GM19324 (cell line): ENCODE measurements at regions not wholly inside any gene's neighbourhood (a gene's known extent, or its start where the extent isn't known, plus 50 kb on each side); places are given as distances from the start of the nearest gene placed in this dataset.

Source experiments
- ATAC-seq: cut with Tn5 transposase; IDR thresholded peaks from one replicate; pipeline ENCODE4 v1.9.1; 2021; ENCODE audit warnings: mild to moderate bottlenecking, moderate library complexity; ENCODE audit not compliant: unreplicated experiment, low FRiP score

GRCh38 chr12:66066137-66066928 lies 64.2 kb downstream of the LLPH start:
- ATAC-seq, result peak; percentile 88

- no peak for ATAC-seq
These were observed 64.9 kb downstream of the LLPH start for GRCh38 chr12:66065641-66066136.

GRCh38 chr12:66065150-66065549 lies 65.4 kb downstream of the LLPH start:
- ATAC-seq, result no peak

GRCh38 chr12:66063916-66064315 lies 66.6 kb downstream of the LLPH start:
- no peak for ATAC-seq

DNA sequence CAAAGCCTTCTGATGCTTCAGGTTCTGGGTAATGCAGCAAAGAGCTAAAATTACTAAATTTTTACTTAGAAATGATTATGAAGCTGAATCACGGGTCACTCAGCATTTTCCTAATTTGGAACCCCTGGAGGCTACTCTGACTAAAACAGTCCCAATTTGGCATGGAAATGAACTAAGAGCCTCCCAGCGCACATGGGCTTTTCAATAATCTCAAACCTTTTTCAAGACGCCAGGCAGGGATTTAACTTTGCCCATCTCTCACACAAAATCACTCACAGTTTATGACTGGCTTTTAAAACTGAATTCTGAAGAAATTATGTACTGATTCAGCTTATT lies 68.3 kb downstream of the LLPH start:
- ATAC-seq, result no peak

DNA sequence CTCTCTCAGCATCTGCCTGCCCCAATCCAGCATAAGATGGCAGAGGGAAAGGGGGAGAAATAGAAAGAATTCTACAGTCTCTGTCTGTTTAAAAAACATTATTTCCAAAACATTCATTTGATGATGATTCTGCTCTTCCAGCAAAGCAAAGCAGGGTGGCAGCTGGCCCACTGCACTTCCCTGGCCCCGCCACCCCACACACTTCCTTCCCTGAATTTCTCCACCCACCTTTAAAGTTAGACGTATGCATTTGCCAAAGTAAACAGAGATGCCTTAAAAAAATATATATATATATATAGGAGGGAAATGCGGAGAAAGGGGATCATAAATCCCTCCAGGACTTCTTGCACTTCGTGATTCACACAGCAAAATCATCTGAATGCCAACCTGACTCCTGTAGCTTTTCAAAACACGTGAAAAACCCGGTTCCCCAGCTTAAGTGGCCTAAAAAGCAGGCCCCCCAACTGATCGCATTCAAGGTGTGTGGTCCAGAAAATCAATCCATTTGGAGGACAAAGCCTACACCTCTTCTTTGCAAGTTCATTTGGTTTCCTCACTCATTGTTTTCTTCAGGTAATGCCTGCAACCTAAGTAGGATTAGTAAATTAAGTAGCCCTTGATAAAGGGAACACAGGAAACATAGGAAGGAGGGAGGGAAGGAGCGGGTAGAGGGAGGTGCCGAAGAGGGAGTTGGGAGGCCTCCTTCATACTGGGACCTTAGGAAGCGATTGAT lies 68.8 kb downstream of the LLPH start:
- no peak for ATAC-seq

- no peak for ATAC-seq
These were observed 69.5 kb downstream of the LLPH start for GRCh38 chr12:66061076-66061475.

- ATAC-seq, result no peak
These were observed 70.2 kb downstream of the LLPH start for GRCh38 chr12:66060163-66060907.

- no peak for ATAC-seq
These were observed 70.9 kb downstream of the LLPH start for GRCh38 chr12:66059666-66060065.

DNA sequence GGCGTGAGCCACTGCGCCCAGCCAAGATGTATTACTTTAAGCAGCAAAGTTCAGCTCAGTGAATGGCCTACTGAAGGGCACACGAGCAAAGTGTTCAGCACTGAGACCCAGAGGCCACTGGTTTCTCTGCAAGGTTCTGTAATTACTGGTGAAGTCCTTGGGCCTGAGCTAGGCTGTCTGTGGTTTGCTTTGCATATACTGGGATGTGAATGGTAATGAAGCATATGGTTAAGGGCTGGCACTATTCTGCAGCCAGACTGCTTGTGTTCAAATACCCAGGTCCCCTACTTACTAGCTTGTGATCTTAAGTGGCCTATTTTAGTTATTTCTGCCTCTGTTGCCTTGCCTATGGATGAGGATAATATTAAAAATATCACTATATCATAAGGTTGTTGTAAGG lies 72.0 kb downstream of the LLPH start:
- no peak for ATAC-seq

DNA sequence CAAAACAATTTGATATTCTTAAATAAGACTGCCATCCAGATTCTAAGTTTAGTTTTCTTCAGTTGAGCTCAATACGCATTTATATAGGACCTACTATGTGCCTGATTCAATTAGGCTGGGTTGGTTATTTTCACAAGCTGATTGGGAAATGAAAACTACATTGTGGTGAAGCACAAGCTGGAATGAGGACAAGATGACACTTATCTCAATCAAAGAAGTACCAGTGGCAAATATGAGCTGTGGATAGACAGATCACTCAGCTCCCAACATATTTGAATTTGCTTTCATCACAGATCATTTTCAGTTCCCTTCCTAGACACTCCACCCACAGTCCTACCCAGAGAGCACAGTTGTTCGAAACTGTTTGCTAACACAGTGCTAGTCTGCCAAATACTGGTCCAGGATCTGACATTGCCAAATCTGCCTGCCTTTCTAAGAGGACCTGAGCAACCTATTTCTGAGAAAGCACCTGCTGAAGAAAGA lies 74.7 kb downstream of the LLPH start:
- ATAC-seq, result peak; percentile 88

GRCh38 chr12:66052988-66053615 lies 77.4 kb downstream of the LLPH start:
- no peak for ATAC-seq

GRCh38 chr12:66051361-66051760 lies 79.2 kb downstream of the LLPH start:
- no peak for ATAC-seq

DNA sequence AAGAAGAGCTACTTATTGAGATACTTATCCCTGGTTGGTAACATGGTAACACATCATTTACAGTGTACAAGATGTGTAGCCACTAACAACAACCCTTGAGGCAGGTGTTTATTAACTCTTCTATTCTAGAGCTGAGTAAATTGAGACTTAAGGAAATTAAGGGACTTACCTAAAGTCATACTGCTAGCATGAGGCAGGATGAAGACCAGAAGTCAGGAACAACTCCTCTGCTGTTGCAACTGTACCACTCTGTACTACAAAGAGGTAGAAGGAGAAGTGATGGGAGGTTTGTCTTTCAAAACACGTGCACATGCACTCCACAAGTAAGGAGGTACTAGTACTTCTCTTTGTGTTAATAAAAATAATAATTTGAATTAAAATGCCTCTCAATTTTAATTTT lies 79.9 kb downstream of the LLPH start:
- ATAC-seq, result peak; percentile 52

- no peak for ATAC-seq
These were observed 80.3 kb downstream of the LLPH start for GRCh38 chr12:66050283-66050576.

DNA sequence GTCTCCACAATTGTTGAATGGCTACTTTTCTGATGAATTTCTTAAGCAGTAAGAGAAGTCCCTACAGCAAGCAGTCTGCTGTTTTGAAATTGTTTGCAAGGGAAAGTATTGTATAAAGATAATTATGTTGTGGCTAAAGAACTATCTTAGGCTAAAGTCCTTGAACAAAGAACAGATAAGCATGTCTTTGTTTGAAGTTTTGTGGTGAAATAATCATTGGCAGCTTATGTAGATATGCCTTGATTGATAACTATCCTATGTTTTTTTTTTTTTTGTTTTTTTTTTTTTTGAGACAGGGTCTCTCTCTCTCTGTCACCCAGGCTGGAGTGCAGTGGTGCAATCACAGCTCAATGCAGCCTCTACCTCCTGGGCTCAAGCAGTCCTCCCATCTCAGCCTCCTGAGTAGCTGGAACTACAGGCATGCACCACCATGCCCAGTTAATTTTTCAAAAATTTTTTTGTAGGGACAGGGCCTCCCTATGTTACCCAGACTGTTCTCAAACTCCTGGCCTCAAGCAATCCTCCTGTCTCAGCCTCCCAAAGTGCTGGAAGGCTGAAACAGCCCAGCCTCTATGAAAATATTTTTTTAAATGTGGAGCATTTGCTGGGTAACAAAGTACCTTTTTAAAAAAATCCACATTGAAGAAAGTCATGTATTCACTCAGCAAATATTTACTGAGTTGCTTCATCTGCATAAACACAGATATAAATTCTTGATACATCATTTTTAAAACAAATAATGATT lies 80.8 kb downstream of the LLPH start:
- no peak for ATAC-seq

- ATAC-seq, result no peak
These were observed 81.6 kb downstream of the LLPH start for GRCh38 chr12:66048835-66049537.

DNA sequence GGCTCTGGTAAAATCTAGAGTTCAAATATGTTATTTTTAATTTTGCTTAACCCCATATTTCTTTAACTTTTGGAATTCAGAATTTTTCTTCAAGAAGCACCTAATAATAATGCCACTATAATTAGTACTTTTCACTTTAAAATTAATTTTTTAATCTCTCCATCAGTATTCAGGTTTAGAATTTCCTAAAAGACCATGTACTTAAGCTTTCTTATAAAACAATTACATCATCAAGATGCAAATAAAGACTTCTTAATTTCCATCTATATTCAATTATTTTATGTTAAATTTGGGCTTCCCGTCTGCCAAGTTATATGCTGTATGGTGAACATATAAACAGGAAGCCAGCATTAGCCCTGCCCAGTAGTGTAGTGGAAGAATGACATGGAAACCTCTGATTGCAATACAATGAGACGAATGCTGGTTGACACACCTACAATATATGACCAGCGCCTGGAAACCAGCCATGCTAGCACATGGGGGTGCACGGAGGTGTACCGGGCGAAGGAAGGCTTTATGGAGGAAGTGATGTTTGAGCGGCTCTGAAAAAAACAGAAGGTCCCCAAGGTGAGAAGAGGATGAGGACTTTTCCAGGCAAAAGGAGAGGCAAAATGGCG lies 82.2 kb downstream of the LLPH start:
- ATAC-seq, result no peak

DNA sequence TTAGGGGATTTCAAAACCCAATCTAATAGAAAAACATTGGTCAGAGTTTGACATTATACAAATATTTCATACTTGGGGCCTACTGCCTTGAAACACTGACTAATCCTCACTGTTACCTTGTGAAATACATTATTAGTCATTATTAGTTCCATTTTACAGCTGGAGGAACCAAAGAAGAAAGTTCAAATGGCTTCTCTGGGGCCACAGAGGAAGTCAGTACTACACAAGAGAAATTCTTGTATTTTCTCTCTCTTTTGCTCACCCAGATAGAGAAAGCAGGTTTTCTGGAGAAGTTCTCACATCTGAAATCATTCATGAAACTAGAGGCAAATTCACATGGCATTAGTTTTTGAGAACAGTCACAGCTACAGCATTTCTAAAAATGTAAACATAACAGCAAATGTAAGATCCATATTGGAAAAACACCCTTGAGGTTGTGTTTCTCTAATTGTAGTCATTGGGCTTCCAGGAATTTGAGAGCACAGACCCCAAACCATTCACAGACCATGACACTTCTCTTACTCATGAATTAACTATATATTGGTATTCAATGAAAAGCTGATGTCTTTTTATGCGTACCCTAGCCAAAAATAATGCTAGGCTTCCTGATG lies 83.0 kb downstream of the LLPH start:
- ATAC-seq, result peak; percentile 77
